ENCODE measurements at regions not wholly inside any gene's neighbourhood (a gene's known extent, or its start where the extent isn't known, plus 50 kb on each side); places are given as distances from the start of the nearest gene placed in this dataset.

DNA sequence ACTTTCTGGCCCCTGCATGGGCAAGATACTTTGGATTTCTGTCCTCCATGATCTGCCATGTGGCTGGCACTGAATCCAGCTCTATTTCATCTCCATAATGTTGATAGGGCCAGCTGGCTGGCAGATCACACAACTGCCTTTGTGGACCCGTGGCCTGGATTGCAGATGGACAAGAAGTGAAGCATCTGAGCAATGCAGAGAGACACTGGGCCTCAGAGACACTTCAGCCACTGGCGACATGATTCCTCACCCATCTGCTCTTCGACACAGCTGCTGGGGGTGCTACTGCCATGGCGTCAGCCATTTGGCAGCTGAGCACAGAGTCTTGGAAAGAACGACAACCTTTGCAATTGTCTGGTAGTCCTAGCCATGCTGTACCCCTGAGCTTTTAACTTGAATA lies 79.5 kb upstream of the MYO16 start:
- TF ChIP-seq CTCF (optimal IDR thresholded peaks at IDR 0.05 in 1 of 3, IDR thresholded peaks at IDR 0.05 in 1 of 3, conservative IDR thresholded peaks at IDR 0.05 in 1 of 3; ENCODE audit: extremely low read depth in 1 of 3, insufficient read depth in 2 of 3, low read length in 3 of 3) (no peak), EZH2 (IDR thresholded peaks at IDR 0.05; ENCODE audit: low read length) (no peak)
- dilution Hi-C loops (cut with MboI; ENCODE audit: extremely low pct_ligation_motif_present, low sequenced_read_pairs): no loop called here
- Histone ChIP-seq H3K27me3 (ENCODE audit: control insufficient read depth, extremely low read depth, insufficient read depth, low read length) (no peaks in the 10 kb centered on the region), H3K27ac (ENCODE audit: control insufficient read depth, insufficient read depth, low read length) (no peak overlapping the region), H3K9ac (ENCODE audit: control insufficient read depth, extremely low read depth, insufficient read depth, low read length) (no peak overlapping the region), H3K79me2 (ENCODE audit: control insufficient read depth, insufficient read depth, low read length) (no peaks in the 10 kb centered on the region), H3K9me1 (ENCODE audit: control insufficient read depth, extremely low read depth, insufficient read depth, low read length) (no peaks in the 10 kb centered on the region), H3K4me2 (ENCODE audit: control insufficient read depth, extremely low read depth, insufficient read depth, low read depth, low read length) (no peak overlapping the region), H4K20me1 (ENCODE audit: control insufficient read depth, extremely low read depth, insufficient read depth, low read length) (no peaks in the 10 kb centered on the region), H3K9me3 (ENCODE audit: control insufficient read depth, low read depth, low read length) (peaks cover 4% of the 10 kb centered on the region), H3K36me3 (ENCODE audit: control insufficient read depth in 2 of 2, extremely low read depth in 1 of 2, insufficient read depth in 2 of 2, low read length in 2 of 2) (no peaks in the 10 kb centered on the region), H2AFZ (ENCODE audit: control insufficient read depth, low read length) (no peak overlapping the region), H3K4me1 (ENCODE audit: control insufficient read depth, extremely low read depth, insufficient read depth, low read length) (no peaks in the 10 kb centered on the region), H3K4me3 (ENCODE audit: control insufficient read depth in 2 of 3, extremely low read depth in 1 of 3, insufficient read depth in 2 of 3, low read depth in 1 of 3, low read length in 3 of 3) (no peak overlapping the region)
- FAIRE-seq (no peak), DNase-seq (ENCODE audit: low read depth, low spot score) (no peak)

DNA sequence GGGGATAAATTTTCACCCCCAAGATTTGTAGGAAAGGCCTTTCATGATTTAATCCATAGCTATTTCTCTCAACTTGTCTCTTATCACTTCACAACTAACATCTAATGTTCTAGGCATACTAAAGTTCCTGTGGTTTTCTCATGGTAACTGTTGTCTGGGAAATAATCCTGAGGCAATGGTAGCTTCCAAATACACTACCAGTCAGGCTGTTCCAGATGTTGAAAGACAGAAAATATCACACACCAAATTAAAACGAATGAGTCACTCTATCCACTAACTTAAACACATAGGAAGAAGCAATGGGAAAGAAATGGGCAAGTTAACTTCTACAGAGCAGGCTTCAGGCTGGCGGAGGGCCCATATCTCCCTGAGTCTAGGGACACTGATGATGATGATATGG lies 77.7 kb upstream of the MYO16 start:
- no peaks in the 10 kb centered on the region for H3K36me3 ChIP-seq (ENCODE audit: control insufficient read depth in 2 of 2, extremely low read depth in 1 of 2, insufficient read depth in 2 of 2, low read length in 2 of 2)
- H3K9me1 ChIP-seq (ENCODE audit: control insufficient read depth, extremely low read depth, insufficient read depth, low read length): no peaks in the 10 kb centered on the region
- no peaks in the 10 kb centered on the region for H3K4me1 ChIP-seq (ENCODE audit: control insufficient read depth, extremely low read depth, insufficient read depth, low read length)
- TF ChIP-seq EZH2 (IDR thresholded peaks at IDR 0.05; ENCODE audit: low read length): no peak
- TF ChIP-seq CTCF (optimal IDR thresholded peaks at IDR 0.05 in 1 of 3, IDR thresholded peaks at IDR 0.05 in 1 of 3, conservative IDR thresholded peaks at IDR 0.05 in 1 of 3; ENCODE audit: extremely low read depth in 1 of 3, insufficient read depth in 2 of 3, low read length in 3 of 3): no peak
- H3K4me3 ChIP-seq (ENCODE audit: control insufficient read depth in 2 of 3, extremely low read depth in 1 of 3, insufficient read depth in 2 of 3, low read depth in 1 of 3, low read length in 3 of 3): no peak overlapping the region
- FAIRE-seq (no peak), DNase-seq (ENCODE audit: low read depth, low spot score) (no peak)
- no peak overlapping the region for H3K4me2 ChIP-seq (ENCODE audit: control insufficient read depth, extremely low read depth, insufficient read depth, low read depth, low read length)
- H4K20me1 ChIP-seq (ENCODE audit: control insufficient read depth, extremely low read depth, insufficient read depth, low read length): no peaks in the 10 kb centered on the region
- no peak overlapping the region for H3K27ac ChIP-seq (ENCODE audit: control insufficient read depth, insufficient read depth, low read length)
- no peak overlapping the region for H3K9ac ChIP-seq (ENCODE audit: control insufficient read depth, extremely low read depth, insufficient read depth, low read length)
- H3K27me3 ChIP-seq (ENCODE audit: control insufficient read depth, extremely low read depth, insufficient read depth, low read length): no peaks in the 10 kb centered on the region
- no peaks in the 10 kb centered on the region for H3K79me2 ChIP-seq (ENCODE audit: control insufficient read depth, insufficient read depth, low read length)
- no peak overlapping the region for H2AFZ ChIP-seq (ENCODE audit: control insufficient read depth, low read length)
- no peaks in the 10 kb centered on the region for H3K9me3 ChIP-seq (ENCODE audit: control insufficient read depth, low read depth, low read length)
- dilution Hi-C loops (cut with MboI; ENCODE audit: extremely low pct_ligation_motif_present, low sequenced_read_pairs): no loop called here

Measured in keratinocyte (primary cell).